Stimulated activated CD4-positive, alpha-beta T cell treated with anti-CD3 and anti-CD28 coated beads, Interleukin-4, amount 100 ng/mL, for 48 hours (primary cell): ENCODE measurements at regions not wholly inside any gene's neighbourhood (a gene's known extent, or its start where the extent isn't known, plus 50 kb on each side); places are given as distances from the start of the nearest gene placed in this dataset.
"Not testable (repeated sequence)": the region's sequence is repeated elsewhere in the genome, so short reads cannot be mapped to it uniquely, and the experiment has no call there.

Experiments
- DNase-seq, 2 donors: peaks; one replicate each; pipeline ENCODE4 v3.0.0-alpha.2; 2020; ENCODE audit warnings: low read depth in 2 of 2

DNA sequence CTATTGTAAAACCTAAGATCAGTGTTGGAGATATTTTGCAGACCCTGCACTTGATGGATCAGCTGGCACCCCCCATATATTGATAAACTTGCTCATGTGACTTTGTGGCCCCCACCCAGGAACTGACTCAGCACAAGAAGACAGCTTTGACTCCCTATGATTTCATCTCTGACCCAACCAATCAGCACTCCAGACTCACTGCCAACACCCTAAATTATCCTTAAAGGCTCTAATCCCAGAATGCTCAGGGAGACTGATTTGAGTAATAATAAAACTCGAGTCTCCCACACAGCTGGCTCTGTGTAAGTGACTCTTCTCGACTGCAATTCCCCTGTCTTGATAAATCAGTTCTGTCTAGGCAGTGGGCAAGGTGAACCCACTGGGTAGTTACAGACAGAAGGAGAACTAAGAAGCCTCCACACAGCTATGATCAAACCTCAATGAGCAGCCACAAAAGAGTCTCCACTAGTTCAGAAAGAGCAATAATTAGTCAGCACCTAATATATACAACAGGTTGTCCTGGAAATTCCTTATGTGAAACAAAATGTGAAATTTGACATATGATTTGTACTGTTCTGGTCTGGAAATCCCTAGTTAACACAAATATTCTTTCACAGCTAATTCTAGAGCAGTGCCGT, 52.2 kb downstream of the ACTL7B start:
- DNase-seq, result no peak

DNA sequence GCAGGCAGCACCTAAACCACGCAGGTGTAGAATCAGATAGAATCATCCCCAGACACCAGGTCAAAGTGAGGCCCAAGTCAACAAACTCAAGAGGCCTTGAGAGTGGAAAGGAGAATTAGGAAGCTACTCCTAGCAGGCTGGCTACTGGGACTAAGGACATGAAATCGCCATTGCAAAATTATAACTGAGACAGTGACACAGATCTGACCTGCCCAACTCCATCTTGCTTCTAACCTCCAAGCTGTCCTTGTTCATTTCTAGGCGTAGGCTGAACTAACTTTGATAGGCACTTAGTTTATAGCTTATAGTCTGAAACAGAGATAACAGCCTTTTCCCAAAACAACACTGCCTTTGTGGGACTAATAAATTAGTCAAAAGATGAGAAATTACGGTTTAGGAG, 52.8 kb downstream of the ACTL7B start:
- DNase-seq, result no peak

DNA sequence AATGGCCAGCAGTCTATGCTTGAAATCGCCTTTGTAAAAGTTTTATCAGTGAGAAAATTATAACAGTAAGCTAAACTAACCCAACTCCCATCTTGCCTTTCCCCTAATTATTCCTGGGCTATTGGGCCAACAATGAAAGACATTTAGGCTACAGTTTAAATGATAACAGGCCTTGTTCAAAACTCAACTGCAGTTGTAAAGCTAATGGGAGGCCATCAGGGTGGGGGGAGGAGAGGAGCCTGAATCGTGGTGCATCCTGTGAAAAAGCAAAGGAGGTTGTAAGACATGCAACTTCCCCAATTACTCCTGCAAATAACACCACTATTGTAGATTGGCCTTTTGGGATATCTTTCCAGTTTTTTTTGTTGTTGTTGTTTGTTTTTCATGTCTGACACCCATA, 53.8 kb downstream of the ACTL7B start:
- DNase-seq, result no peak

DNA sequence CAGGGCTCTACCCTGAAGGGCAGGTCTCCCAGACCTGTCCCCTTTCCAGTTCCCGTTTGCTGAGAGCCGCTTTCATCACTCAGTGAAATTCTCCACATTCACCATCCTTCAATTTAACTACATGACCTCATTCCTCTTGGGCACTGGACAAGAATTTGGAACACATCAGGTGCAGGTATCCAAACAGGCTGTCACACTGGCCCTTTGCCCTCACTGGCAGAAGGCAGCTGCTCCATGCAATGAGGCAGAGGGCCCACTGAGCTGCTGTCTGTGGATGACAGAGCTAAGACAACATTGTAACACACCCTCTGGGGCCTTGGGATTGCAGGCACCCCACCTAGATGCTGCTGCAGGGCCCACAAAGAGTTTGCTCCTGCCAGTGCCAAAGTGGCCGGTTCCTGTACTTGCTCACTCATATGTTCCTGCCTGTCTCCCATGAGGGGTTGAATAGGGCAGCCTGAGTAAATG, 55.1 kb downstream of the ACTL7B start:
- DNase-seq, result no peak

DNA sequence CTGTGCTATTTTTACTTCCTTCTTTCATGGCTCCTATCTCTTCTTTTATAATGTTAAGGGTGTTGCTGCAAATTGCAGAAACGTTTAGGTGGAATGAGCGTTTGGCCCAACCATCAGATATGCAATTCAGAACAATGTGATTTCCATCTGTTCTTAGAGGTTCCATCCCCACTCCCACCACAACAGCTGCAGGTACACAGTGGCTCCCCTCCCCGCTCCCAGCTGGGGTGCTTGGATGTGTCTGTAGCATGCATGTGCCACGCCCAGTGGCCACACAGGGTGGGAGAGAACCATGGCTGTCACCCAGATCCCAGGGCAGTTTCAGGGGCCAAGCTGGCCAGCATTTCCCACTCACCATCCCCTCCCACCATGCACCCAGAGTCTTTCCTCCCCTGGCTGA, 62.2 kb downstream of the ACTL7B start:
- DNase-seq, result no peak

DNA sequence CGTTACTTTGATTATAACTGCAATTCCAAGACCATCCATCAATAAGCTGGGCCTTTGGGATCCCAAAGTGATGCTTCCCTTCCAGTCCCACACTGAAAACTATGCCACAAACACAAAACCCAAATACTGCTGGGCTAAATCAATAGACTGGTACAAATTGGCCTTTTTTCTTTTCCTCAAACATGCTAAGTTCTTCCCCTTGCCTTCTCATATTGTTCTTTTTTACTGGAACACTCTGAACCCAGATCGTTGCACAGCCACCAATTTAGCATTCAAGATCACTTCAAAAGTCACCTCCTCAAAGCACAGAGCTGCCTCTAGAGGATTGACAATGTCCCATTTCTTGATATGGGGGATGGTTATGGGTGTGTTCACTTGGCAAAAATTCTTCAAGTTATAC, 66.0 kb downstream of the ACTL7B start:
- DNase-seq, result no peak

DNA sequence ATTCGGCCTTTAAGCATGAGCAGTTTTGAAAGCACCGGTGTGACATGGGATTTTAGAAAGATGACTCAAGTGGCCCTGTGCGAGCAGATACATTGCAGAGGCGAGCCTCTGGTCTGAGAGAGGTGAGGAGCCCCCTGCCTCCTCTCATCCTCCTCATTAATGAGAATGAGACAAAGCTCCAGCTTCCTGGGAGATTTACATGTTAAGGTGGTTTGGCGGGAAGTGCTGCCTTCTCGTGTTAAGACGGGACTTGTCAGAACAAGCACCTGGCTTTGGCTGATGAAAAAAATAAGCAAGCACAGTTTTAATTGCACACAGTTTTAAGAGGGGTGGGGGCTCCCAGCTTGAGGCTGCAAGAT, 68.1 kb downstream of the ACTL7B start:
- no peak for DNase-seq

DNA sequence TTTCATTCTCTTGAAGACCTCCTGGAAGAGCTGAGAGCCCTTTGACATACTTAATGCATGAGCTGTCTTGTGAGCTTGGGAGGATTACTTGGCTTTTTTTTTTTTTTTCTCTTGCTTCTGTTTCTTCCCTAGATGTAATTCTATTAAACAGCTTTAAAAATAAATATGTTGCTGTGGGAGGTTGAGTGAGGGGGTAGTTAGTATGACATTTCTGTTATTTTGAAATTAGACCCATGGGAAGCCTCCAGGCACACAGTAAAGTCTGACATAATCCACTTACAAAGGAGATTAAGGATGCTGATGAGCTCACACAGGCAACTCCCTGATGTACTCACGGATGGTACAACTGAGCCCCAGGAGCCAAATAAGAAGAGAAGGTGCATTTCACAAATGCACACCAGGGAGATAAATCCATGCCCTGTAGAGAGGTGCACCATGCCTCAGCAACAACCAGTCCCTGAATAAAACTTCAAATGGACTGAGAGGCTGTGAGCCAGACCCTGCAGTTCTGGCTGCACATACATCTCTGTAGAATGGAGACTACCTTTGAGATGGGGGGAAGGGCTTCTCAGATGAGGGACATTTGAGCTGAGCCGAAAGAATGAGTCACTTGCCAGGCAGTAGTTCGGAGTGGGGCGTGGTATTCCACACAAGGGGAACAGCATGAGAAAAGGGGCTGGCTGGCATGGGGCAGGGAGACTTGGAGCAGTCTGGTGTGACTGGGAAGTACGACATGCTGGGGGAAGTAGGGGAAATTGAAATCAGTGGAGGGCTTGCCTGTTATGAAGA, 68.7 kb downstream of the ACTL7B start:
- no peak for DNase-seq

DNA sequence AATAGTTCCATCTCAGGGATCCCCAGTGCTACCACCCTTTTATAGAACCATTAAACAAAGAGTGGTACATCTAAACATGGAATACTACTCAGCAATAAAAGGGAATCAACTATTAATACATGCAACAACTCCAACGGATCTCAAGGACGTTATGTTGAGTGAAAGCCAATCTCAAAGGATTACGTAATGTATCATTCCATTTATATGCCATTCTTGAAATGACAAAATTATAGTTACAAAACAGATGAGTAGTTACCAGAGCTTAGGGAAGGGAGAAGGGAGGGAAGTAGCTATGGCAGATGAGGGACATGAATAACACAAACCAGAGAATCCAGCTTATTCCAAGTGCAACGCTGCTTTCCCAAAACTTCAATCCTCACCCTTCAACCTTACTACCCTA, 69.5 kb downstream of the ACTL7B start:
- DNase-seq, result no peak

DNA sequence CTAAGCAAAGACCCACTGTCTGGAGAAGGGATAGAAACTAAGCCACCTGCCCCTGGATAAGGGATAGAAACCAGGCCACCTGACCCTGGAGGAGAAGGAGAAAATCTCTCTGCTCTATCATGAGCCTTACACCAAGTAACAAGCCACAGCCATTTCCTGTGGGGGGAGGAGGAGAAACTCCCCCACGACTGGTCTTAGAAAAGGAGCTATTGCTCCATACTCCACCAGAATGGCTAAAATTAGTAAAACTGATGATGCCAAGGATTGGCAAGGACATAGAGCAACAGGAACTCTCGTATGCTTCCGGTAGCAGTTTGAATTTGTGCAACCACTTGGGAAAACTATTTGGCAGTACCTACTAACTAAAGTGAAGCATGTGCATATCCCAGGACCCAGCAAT, 70.8 kb downstream of the ACTL7B start:
- no peak for DNase-seq

DNA sequence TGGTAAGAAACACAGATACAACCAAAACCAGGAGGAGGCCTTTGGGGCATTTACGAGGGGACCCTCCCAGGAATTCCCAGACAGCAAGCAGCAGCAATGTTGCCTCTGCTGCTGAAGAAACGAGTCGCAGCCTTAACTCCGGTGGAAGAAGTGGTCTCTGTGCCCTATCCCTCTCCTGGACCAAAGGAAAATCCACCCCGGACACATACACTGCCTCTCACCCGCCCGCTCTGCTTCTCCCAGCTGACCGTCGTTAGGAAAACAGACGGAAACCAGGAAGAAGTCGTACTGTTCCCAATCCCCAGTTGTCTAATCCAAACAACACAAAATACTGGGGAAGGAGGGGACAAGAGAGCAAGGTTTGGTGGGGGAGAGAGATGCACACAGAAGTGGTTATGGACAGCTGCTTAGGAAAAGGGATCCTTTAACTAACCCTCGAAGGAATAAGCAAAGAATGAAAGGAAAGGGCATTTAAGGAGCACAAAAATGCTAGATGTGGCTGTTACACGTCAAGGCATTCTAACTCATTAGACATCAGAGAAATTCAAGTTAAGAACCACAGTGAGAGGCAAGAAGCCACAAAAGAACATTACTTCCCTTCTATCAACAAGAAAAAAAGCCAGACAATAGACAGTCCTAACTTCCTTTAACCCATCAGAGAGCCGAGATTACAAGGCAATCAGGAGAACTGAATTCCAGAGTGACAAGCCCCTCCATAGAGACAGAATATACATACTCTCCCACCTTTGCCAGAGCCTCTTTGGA, 71.9 kb downstream of the ACTL7B start:
- no peak for DNase-seq

DNA sequence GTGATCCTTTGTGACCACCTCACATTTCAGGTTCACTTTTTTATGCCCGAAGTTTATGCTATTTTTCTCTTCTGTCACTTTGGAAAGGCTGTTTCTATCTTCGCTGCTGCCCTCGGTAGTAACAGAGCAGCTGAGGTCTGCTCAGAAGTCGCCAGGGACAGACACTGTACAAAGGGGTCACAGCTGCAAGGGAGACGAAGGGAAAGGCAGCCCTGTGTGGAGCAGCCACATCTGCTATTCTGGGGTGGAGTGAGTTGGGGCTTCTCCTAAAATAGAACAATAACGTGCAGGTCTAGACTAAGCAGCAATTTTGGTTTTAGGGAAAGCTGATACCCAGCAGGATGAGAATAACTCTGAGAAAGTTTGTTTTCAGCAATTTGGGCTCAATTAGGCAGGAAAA, 72.5 kb downstream of the ACTL7B start:
- DNase-seq, result no peak

DNA sequence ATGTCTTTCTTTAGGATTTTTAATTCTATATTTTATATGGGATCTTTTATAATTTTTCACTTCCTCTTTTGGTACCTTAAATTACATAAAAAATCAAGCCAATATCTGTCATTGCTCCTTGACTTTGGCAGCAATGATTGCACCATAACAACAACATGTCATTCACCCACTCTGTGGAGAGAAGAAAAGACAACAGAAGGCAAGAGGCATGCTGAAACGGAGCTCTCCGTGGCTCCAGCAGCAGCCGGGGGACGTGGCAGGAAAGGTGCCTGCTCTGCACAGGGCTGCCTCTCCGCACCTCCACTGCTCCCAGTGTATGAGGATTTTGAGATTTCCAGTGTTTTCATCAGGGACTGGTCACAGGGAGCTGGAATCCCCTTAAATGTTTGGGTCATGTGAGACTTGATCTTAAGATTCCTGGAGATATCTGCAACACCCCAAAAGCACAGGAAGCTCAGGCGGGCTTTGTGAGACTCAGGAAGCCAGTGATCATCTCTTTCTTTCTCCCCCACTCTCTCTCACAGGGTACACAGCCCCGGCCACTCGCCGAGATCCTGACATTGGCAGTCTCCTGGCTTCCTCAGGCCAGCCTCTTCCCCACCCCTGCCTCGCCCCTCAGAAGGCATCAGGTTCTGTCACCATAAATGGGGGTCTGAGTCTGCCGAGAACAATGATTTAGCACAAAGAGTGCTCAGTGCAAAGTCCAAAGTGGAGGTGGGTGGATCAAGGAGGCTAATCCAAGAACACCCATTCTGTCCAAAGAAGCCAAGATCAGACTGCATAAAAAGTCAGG, 74.6 kb downstream of the ACTL7B start:
- no peak for DNase-seq

DNA sequence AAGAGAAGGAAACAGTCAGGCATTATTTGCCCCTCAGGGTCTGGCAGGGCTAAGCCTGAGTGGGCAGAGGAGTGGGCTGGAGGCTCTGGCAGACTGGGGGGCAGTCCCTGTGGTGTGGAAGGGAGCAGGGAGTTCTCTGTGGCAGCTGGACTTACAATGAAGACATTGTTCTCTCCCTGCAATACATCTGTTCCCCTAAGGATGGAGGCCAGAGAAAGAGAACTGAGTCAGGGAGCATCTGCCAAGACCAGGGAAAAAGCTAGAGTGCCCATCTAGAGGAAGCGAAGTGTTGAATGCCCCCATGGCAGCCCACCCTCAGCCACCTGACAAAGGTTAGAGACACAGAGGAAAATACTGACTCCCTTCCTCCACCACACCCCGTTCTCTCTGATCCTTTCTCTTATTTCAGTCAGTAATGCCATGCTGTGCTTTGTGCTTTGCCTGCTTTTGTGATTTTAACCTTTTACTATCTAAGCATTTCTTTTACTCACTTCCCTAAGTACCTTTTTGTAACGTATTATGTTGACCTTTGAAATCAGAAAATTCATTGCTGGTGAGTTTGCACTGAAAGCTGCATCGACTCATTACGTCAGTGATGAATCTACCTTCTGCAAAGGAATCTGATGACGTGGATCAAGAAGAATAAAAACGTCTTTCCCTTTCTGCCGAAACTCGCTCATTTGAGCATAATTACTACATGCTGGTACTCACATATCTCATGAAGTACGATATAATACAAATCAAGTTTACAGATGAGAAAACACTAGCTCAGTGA, 76.0 kb downstream of the ACTL7B start:
- no peak for DNase-seq

DNA sequence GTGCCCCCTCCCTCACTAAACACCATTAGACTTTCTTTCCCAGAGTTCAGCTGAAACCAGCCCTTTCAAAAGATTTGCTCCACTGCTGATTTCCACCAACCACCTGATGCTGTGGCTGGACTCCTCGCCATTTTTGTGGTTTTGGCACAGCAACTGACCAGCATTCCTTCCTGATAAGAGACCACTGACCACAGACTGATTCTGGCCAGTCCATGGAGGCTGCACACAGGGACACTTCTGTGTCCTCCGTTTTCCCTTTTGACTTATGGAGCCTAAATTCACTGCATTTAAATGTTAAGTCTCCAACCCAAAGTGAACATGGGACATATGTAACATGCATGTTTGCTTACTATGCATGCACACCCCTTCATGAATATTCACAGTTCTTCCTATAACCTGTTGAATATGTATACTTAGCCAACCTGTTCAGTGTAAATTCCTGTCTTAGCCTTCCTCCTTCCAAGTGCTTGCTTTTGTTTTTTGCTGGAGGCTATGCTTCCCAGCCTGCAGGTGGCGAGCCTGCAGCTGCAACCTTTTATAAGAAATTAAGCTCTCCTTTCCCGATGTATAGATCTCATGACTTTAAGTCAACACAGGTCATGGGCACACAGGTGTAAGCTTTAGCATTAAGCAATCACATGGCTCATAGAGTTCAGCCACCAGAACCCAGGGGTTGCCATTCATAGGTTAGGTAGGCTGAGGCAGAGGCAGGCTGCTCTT, 78.7 kb downstream of the ACTL7B start:
- DNase-seq, result no peak

DNA sequence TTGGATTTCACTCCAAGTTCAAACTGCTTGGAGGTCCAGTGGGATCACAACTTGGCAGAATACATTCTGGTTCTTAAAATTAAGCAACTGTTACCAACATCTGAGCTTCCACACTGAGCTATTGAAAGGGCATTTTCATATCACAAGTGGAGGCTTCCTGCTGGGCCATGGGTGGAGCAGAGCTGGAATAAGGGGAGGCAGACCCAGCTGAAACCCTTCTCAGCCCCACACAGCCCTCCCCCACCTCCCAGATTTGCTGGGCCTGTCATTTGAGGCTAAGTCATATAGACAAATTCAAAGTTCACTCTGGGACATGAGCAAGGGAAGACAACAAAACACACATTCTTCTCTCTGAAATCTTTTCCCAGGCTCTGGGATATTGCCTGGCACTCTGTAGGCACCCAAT, 79.9 kb downstream of the ACTL7B start:
- no peak for DNase-seq

DNA sequence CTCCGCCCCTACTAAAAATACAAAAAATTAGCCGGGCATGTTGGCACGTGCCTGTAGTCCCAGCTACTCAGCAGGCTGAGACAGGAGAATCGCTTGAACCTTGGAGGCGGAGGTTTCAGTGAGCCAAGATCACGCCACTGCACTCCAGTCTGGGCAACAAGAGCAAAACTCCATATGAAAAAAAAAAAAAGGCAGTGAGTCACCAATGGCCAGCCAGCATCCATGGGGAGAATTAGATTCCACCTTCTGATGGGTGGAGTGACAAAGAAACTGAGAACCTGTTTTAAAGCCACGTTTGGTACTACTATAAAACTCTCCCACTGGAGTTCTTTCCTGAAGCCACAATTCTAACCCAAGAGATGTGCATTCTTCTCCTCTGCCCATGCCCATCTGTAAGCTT, 81.7 kb downstream of the ACTL7B start:
- not testable (repeated sequence) for DNase-seq

DNA sequence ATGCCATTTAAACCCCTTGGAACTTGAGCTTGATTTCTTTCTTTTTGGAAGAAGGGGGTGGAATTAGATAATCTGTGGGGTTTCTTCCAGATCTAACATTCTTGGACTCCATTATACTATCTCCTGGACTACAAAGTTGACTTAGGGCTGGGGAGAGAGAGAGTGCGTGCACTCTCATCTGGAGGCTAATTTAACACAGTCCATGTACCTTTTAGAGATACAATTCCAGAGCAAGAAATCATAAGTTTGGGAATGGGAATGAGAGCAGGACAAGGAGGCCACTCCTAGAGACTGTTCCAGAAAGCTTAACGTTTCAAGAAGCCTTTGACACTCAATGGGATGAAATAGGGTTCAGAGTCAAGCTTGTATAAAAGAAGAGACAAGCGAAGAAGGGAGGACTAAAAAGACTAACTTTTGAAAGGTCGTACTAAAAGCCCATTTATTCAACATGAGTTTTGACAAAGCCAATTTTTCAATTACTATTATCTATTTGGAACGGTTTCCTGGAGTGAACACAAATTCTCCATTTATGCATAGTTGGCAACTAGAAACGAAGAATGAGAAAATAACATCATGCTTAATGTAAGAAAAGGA, 83.4 kb downstream of the ACTL7B start:
- no peak for DNase-seq

DNA sequence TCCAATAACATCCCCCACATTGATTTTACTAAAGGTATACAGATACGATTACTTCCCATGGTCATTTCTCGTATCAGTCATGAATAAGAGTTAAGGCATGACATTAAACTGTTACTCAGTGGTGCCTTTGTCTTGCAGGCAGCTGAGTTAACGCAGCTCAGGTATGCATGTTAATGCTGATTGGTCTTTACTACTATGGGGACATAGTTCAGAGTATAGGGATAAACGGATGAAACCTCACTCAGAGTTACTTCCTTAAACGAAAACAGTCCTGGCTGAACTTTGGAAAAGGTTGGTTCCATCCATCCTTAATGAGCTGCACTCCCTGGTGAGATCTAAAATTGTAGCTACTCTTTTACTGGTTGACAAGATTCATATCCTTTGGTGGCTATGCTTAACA, 87.0 kb downstream of the ACTL7B start:
- no peak for DNase-seq

DNA sequence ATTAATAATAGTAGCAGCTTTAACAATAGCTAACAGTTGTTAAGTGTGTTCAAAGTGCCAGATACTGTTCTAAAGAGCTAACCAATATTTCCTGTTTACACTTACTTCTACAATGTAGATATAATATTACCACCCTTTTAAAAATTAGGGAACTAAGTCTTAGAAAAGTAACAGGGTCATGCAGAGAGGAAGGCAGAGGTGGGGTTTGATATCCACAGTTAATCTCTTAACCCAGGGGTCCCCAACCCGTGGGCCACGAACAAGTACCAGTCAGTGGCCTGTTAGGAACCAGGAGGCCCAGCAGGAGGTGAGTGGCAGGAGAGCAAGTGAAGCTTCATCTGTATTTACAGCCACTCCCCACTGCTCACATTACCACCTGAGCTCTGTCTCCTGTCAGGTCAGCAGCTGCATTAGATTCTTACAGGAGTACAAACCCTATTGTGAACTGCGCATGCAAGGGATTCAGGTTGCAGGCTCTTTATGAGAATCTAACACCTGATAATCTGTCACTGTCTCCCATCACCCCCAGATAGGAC, 89.1 kb downstream of the ACTL7B start:
- DNase-seq, result no peak
